C1 segment of cervical spinal cord (tissue), 14 donors: ENCODE measurements at regions not wholly inside any gene's neighbourhood (a gene's known extent, or its start where the extent isn't known, plus 50 kb on each side); places are given as distances from the start of the nearest gene placed in this dataset.

ENCODE experiments used
- DNase-seq, 14 donors: peaks; one replicate each; lab custom pipeline; 2025; lab: John Stamatoyannopoulos, UW

- no peak for DNase-seq
Observed at GRCh38 chr1:163744301-163744887, 422.6 kb downstream of the NUF2 start.

- DNase-seq: no peak
Observed at GRCh38 chr1:163745204-163745603, 423.4 kb downstream of the NUF2 start.

GRCh38 chr1:163747261-163747660 lies 425.5 kb downstream of the NUF2 start:
- no peak for DNase-seq

GRCh38 chr1:163747855-163748254 lies 426.1 kb downstream of the NUF2 start:
- DNase-seq: no peak

GRCh38 chr1:163758977-163759670 lies 437.4 kb downstream of the NUF2 start:
- DNase-seq: no peak

- DNase-seq: no peak
Observed at GRCh38 chr1:163761898-163762297, 440.1 kb downstream of the NUF2 start.

GRCh38 chr1:163766257-163766918 lies 444.6 kb downstream of the NUF2 start:
- no peak for DNase-seq

- DNase-seq: no peak
Observed at GRCh38 chr1:163768576-163768975, 446.8 kb downstream of the NUF2 start.

GRCh38 chr1:163770265-163770664 lies 448.5 kb downstream of the NUF2 start:
- no peak for DNase-seq

- DNase-seq: no peak
Observed at GRCh38 chr1:163771637-163772036, 449.9 kb downstream of the NUF2 start.

GRCh38 chr1:163772246-163772645 lies 450.5 kb downstream of the NUF2 start:
- DNase-seq: no peak

GRCh38 chr1:163773396-163773795 lies 451.6 kb downstream of the NUF2 start:
- DNase-seq: no peak

- DNase-seq: no peak
Observed at GRCh38 chr1:163774401-163774945, 452.7 kb downstream of the NUF2 start.

- DNase-seq: no peak
Observed at GRCh38 chr1:163774978-163775620, 453.3 kb downstream of the NUF2 start.

GRCh38 chr1:163777205-163777604 lies 455.5 kb downstream of the NUF2 start:
- DNase-seq: no peak

GRCh38 chr1:163781146-163781545 lies 459.4 kb downstream of the NUF2 start:
- no peak for DNase-seq

- DNase-seq: no peak
Observed at GRCh38 chr1:163785868-163786405, 464.2 kb downstream of the NUF2 start.

GRCh38 chr1:163789911-163790310 lies 468.2 kb downstream of the NUF2 start:
- no peak for DNase-seq

GRCh38 chr1:163794551-163794950 lies 472.8 kb downstream of the NUF2 start:
- no peak for DNase-seq

- no peak for DNase-seq
Observed at GRCh38 chr1:163796394-163796821, 474.7 kb downstream of the NUF2 start.

- no peak for DNase-seq
Observed at GRCh38 chr1:163797816-163798215, 476.1 kb downstream of the NUF2 start.
